H9 (cell line): ENCODE measurements at regions not wholly inside any gene's neighbourhood (a gene's known extent, or its start where the extent isn't known, plus 50 kb on each side); places are given as distances from the start of the nearest gene placed in this dataset.

Experiments used
- DNase-seq: peaks from one replicate; pipeline ENCODE4 v3.0.0-alpha.2; 2017
- H2AFZ ChIP-seq: one replicate; pipeline ENCODE4 v1.6.1; 2013; ENCODE audit warnings: mild to moderate bottlenecking, low read length, control low read depth, moderate library complexity
- H2AK5ac ChIP-seq: 2 replicates; pipeline ENCODE4 v1.6.1; 2013; ENCODE audit warnings: low read length, control low read depth, mixed read lengths; ENCODE audit not compliant: insufficient read length
- H2BK120ac ChIP-seq: one replicate; pipeline ENCODE4 v1.6.1; 2013; ENCODE audit warnings: low read depth, mild to moderate bottlenecking, low read length, control low read depth, inconsistent platforms; ENCODE audit not compliant: poor library complexity, severe bottlenecking
- H2BK12ac ChIP-seq: 2 replicates; pipeline ENCODE4 v1.6.1; 2013; ENCODE audit warnings: low read length, control low read depth, mixed read lengths, low read depth; ENCODE audit not compliant: insufficient read length
- H2BK15ac ChIP-seq: 2 replicates; pipeline ENCODE4 v1.6.1; 2013; ENCODE audit warnings: low read depth, low read length, control low read depth
- H2BK20ac ChIP-seq: one replicate; pipeline ENCODE4 v1.6.1; 2013; ENCODE audit warnings: low read depth, mild to moderate bottlenecking, low read length, control low read depth, inconsistent platforms; ENCODE audit not compliant: poor library complexity, severe bottlenecking
- H2BK5ac ChIP-seq: 2 replicates; pipeline ENCODE4 v1.6.1; 2013; ENCODE audit warnings: low read length, control low read depth, mixed read lengths; ENCODE audit not compliant: insufficient read length
- H3K14ac ChIP-seq: 2 replicates; pipeline ENCODE4 v1.6.1; 2013; ENCODE audit warnings: low read length, control low read depth; ENCODE audit not compliant: insufficient read depth
- H3K18ac ChIP-seq: 2 replicates; pipeline ENCODE4 v1.6.1; 2013; ENCODE audit warnings: low read depth, mild to moderate bottlenecking, mixed read lengths, low read length, control low read depth; ENCODE audit not compliant: insufficient read length
- H3K23ac ChIP-seq: 2 replicates; pipeline ENCODE4 v1.6.1; 2013; ENCODE audit warnings: low read length, control low read depth, mixed read lengths, low read depth; ENCODE audit not compliant: insufficient read length
- H3K23me2 ChIP-seq: 2 replicates; pipeline ENCODE4 v1.6.1; 2013; ENCODE audit warnings: low read depth, mild to moderate bottlenecking, mixed read lengths, low read length, control low read depth; ENCODE audit not compliant: insufficient read length, poor library complexity, severe bottlenecking
- H3K27ac ChIP-seq: 2 replicates; pipeline ENCODE4 v1.5.1; 2013; ENCODE audit warnings: low read length, control low read depth, mixed read lengths, low read depth; ENCODE audit not compliant: insufficient read length
- H3K27me3 ChIP-seq: 2 replicates; pipeline ENCODE4 v1.6.1; 2013; ENCODE audit warnings: low read length, control low read depth, inconsistent platforms; ENCODE audit not compliant: insufficient read depth
- H3K4ac ChIP-seq: 2 replicates; pipeline ENCODE4 v1.6.1; 2013; ENCODE audit warnings: low read depth, mild to moderate bottlenecking, control low read depth, inconsistent platforms, low read length, moderate library complexity
- H3K4me1 ChIP-seq: 2 replicates; pipeline ENCODE4 v1.6.1; 2013; ENCODE audit warnings: low read length, control low read depth, inconsistent platforms; ENCODE audit not compliant: insufficient read depth
- H3K4me2 ChIP-seq: 2 replicates; pipeline ENCODE4 v1.6.1; 2013; ENCODE audit warnings: low read length, control low read depth, mixed read lengths; ENCODE audit not compliant: insufficient read length, insufficient read depth
- H3K56ac ChIP-seq: 2 replicates; pipeline ENCODE4 v1.6.1; 2013; ENCODE audit warnings: low read depth, mild to moderate bottlenecking, mixed read lengths, low read length, control low read depth; ENCODE audit not compliant: insufficient read length
- H3K79me1 ChIP-seq: 2 replicates; pipeline ENCODE4 v1.6.1; 2013; ENCODE audit warnings: low read depth, mild to moderate bottlenecking, moderate library complexity, low read length, control low read depth, inconsistent platforms; ENCODE audit not compliant: insufficient read depth, poor library complexity, severe bottlenecking
- H3K79me2 ChIP-seq: 2 replicates; pipeline ENCODE4 v1.6.1; 2013; ENCODE audit warnings: low read length, control low read depth, inconsistent platforms; ENCODE audit not compliant: insufficient read depth
- H3K9ac ChIP-seq: 2 replicates; pipeline ENCODE4 v1.6.1; 2013; ENCODE audit warnings: low read length, control low read depth, mixed read lengths; ENCODE audit not compliant: insufficient read length; ENCODE audit errors: extremely low read depth
- H3K9me3 ChIP-seq: one replicate; pipeline ENCODE4 v1.6.1; 2013; ENCODE audit warnings: low read depth, low read length, inconsistent platforms; ENCODE audit not compliant: control insufficient read depth
- H3T11ph ChIP-seq: one replicate; pipeline ENCODE4 v1.6.1; 2013; ENCODE audit warnings: mild to moderate bottlenecking, low read length, control low read depth, inconsistent platforms
- H4K20me1 ChIP-seq: one replicate; pipeline ENCODE4 v1.6.1; 2013; ENCODE audit not compliant: control insufficient read depth, insufficient read length, insufficient read depth
- H4K5ac ChIP-seq: 2 replicates; pipeline ENCODE4 v1.6.1; 2013; ENCODE audit warnings: low read depth, mild to moderate bottlenecking, mixed read lengths, low read length, control low read depth; ENCODE audit not compliant: insufficient read length
- H4K8ac ChIP-seq: replicated peaks from 2 replicates; pipeline ENCODE4 v1.6.1; 2013; ENCODE audit warnings: low read length, control low read depth, mixed read lengths, low read depth; ENCODE audit not compliant: insufficient read length
- H4K91ac ChIP-seq: 2 replicates; pipeline ENCODE4 v1.6.1; 2013; ENCODE audit warnings: low read depth, mild to moderate bottlenecking, moderate library complexity, mixed read lengths, low read length, control low read depth; ENCODE audit not compliant: insufficient read length
- H3K27ac Mint-ChIP-seq, 3 experiments: 2 replicates in 2 of 3; 3 replicates in 1 of 3; pipeline ENCODE4 v1.8.0; 2020 to 2021; ENCODE audit warnings: mixed read lengths in 3 of 3, mild to moderate bottlenecking in 1 of 3, moderate library complexity in 1 of 3
- H3K27me3 Mint-ChIP-seq: 2 replicates; pipeline ENCODE4 v1.8.0; 2021; ENCODE audit warnings: low read depth, mild to moderate bottlenecking, moderate library complexity, mixed read lengths
- H3K36me3 Mint-ChIP-seq, 3 experiments: 2 replicates in 2 of 3; 3 replicates in 1 of 3; pipeline ENCODE4 v1.8.0; 2020 to 2021; ENCODE audit warnings: low read depth in 3 of 3, mixed read lengths in 3 of 3; ENCODE audit not compliant: insufficient read depth in 1 of 3
- H3K4me1 Mint-ChIP-seq, 2 experiments: 2 replicates each; pipeline ENCODE4 v1.8.0; 2020; ENCODE audit warnings: mixed read lengths in 2 of 2
- H3K4me3 Mint-ChIP-seq, 2 experiments: 2 replicates in 1 of 2; 3 replicates in 1 of 2; pipeline ENCODE4 v1.8.0; 2020 to 2021; ENCODE audit warnings: mild to moderate bottlenecking in 2 of 2, mixed read lengths in 2 of 2, moderate library complexity in 1 of 2
- H3K9me3 Mint-ChIP-seq, 2 experiments: 2 replicates in 1 of 2; 3 replicates in 1 of 2; pipeline ENCODE4 v1.8.0; 2020; ENCODE audit warnings: mild to moderate bottlenecking in 2 of 2, mixed read lengths in 2 of 2, moderate library complexity in 1 of 2
- WGBS: extraction: QIAGEN DNeasy Blood & Tissue Kit; methylation state at CpG from one replicate; pipeline ENCODE4 v1.1.7; 2013; ENCODE audit warnings: missing lambda C conversion rate, low lambda C conversion rate, mixed read lengths; ENCODE audit not compliant: insufficient read length; ENCODE audit errors: extremely low coverage; 5-methylcytosine and 5-hydroxymethylcytosine counted together
- TF ChIP-seq, protein P1 (sequence below): fragments of 200-600 bp; sonication (generic); conservative IDR thresholded peaks from 3 replicates; pipeline ENCODE4 v1.8.0; 2021; ENCODE audit warnings: antibody characterized with exemption, mild to moderate bottlenecking

GRCh38 chr2:164187121-164187520 lies 434.2 kb downstream of the GRB14 start:
- no peaks in the 10 kb centered on the region for H3K4me1 ChIP-seq
- TF ChIP-seq, protein P1, sequence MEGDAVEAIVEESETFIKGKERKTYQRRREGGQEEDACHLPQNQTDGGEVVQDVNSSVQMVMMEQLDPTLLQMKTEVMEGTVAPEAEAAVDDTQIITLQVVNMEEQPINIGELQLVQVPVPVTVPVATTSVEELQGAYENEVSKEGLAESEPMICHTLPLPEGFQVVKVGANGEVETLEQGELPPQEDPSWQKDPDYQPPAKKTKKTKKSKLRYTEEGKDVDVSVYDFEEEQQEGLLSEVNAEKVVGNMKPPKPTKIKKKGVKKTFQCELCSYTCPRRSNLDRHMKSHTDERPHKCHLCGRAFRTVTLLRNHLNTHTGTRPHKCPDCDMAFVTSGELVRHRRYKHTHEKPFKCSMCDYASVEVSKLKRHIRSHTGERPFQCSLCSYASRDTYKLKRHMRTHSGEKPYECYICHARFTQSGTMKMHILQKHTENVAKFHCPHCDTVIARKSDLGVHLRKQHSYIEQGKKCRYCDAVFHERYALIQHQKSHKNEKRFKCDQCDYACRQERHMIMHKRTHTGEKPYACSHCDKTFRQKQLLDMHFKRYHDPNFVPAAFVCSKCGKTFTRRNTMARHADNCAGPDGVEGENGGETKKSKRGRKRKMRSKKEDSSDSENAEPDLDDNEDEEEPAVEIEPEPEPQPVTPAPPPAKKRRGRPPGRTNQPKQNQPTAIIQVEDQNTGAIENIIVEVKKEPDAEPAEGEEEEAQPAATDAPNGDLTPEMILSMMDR: no peak
- no peaks in the 10 kb centered on the region for H3K9me3 ChIP-seq
- Mint-ChIP-seq H3K4me3 (no peak overlapping the region), H3K4me1 (peaks cover 5 to 7% of the 10 kb centered on the region in 2 experiments; a peak in 3 of 4 replicates), H3K36me3 (peaks cover 0 to 4% (median 0%) of the 10 kb centered on the region in 3 experiments; a peak in 1 of 7 replicates), H3K27ac (no peak overlapping the region), H3K27me3 (no peaks in the 10 kb centered on the region), H3K9me3 (peaks cover 0 to 3% of the 10 kb centered on the region in 2 experiments; a peak in 1 of 5 replicates)
- H3K9ac ChIP-seq: no peak overlapping the region
- H3K23me2 ChIP-seq: no peaks in the 10 kb centered on the region
- H2BK15ac ChIP-seq: no peak overlapping the region
- H3K79me1 ChIP-seq: no peaks in the 10 kb centered on the region
- H2BK120ac ChIP-seq: no peak overlapping the region
- no peaks in the 10 kb centered on the region for H4K20me1 ChIP-seq
- no peak overlapping the region for H3T11ph ChIP-seq
- H3K79me2 ChIP-seq: no peaks in the 10 kb centered on the region; the same call in 1 of the 2 replicates
- H3K4ac ChIP-seq: no peak overlapping the region
- no peaks in the 10 kb centered on the region for H3K27me3 ChIP-seq
- no peak overlapping the region for H2BK5ac ChIP-seq
- no peak overlapping the region for H3K4me2 ChIP-seq
- no peak overlapping the region for H4K8ac ChIP-seq
- no peak overlapping the region for H2AK5ac ChIP-seq
- H2BK12ac ChIP-seq: no peak overlapping the region
- H2BK20ac ChIP-seq: no peak overlapping the region
- H3K56ac ChIP-seq: no peak overlapping the region
- no peak overlapping the region for H4K5ac ChIP-seq
- H3K18ac ChIP-seq: no peak overlapping the region
- no peak overlapping the region for H4K91ac ChIP-seq
- no peak overlapping the region for H2AFZ ChIP-seq
- no peak for DNase-seq
- H3K27ac ChIP-seq: no peak overlapping the region
- H3K23ac ChIP-seq: no peak overlapping the region
- WGBS: no CpG with 5 or more reads among the region's 4 CpGs
- no peak overlapping the region for H3K14ac ChIP-seq
